Gastroesophageal sphincter (tissue), 4 donors: ENCODE measurements at regions not wholly inside any gene's neighbourhood (a gene's known extent, or its start where the extent isn't known, plus 50 kb on each side); places are given as distances from the start of the nearest gene placed in this dataset.

ENCODE experiments used
- ATAC-seq: fragments of 150-250 bp; one replicate; pipeline ENCODE4 v1.9.1; 2016; ENCODE audit warnings: mild to moderate bottlenecking, moderate library complexity
- H3K27ac ChIP-seq, 4 donors: fragments of 200-600 bp; sonication (generic) in 3 of 4; 1 replicate in 3 of 4; 2 replicates in 1 of 4; pipeline ENCODE4 v1.5.1; 2016 to 2019
- H3K27me3 ChIP-seq: fragments of 200-600 bp; sonication (generic); one replicate; pipeline ENCODE4 v1.5.1; 2019
- H3K36me3 ChIP-seq, 2 donors: fragments of 200-600 bp; sonication (generic); one replicate each; pipeline ENCODE4 v1.5.1; 2019; ENCODE audit warnings: control low read depth in 1 of 2
- H3K4me1 ChIP-seq, 3 donors: fragments of 200-600 bp; sonication (generic); 1 replicate in 2 of 3; 2 replicates in 1 of 3; pipeline ENCODE4 v1.5.1; 2016 to 2019; ENCODE audit warnings: control low read depth in 2 of 3
- H3K4me3 ChIP-seq, 2 donors: fragments of 200-600 bp; sonication (generic); one replicate each; pipeline ENCODE4 v1.5.1; 2019; ENCODE audit warnings: mild to moderate bottlenecking in 1 of 2, moderate library complexity in 1 of 2
- H3K9me3 ChIP-seq, 3 donors: fragments of 200-600 bp; sonication (generic); one replicate each; pipeline ENCODE4 v1.5.1; 2017 to 2019; ENCODE audit warnings: control low read depth in 2 of 3
- EP300 ChIP-seq: sonication (generic); formaldehyde crosslinking; IDR thresholded peaks from one replicate; pipeline ENCODE4 v1.6.1; 2017; ENCODE audit warnings: antibody characterized with exemption, mild to moderate bottlenecking
- POLR2A ChIP-seq, 2 donors: fragments of 450-650 bp; IDR thresholded peaks; one replicate each; pipeline ENCODE4 v1.6.1; 2017; ENCODE audit warnings: antibody characterized with exemption in 2 of 2, mild to moderate bottlenecking in 2 of 2, moderate library complexity in 1 of 2
- POLR2AphosphoS5 ChIP-seq: sonication (generic); formaldehyde crosslinking; IDR thresholded peaks from one replicate; pipeline ENCODE4 v1.6.1; 2017; ENCODE audit warnings: antibody characterized with exemption
- WGBS, 2 donors: methylation state at CpG; one replicate each; pipeline ENCODE4 v1.1.5; 2018; ENCODE audit warnings: low coverage in 1 of 2; 5-methylcytosine and 5-hydroxymethylcytosine counted together
- TF ChIP-seq, protein P1 (sequence below), 4 experiments: fragments of 200-600 bp in 2 of 4; fragments of 450-650 bp in 2 of 4; sonication (generic) in 1 of 4; IDR thresholded peaks; one replicate each; pipeline ENCODE4 v1.5.1; 2017 to 2019; ENCODE audit warnings: antibody characterized with exemption in 4 of 4, mild to moderate bottlenecking in 2 of 4, moderate library complexity in 2 of 4

- H3K4me1 ChIP-seq = no peaks in the 10 kb centered on the region
- 68 to 80% methylated on average over 1 to 5 of the region's 17 CpGs for WGBS, 2 donors
- H3K4me3 ChIP-seq = no peak overlapping the region
- H3K27ac ChIP-seq = no peak overlapping the region
- H3K27me3 ChIP-seq = peaks cover 39% of the 10 kb centered on the region
- ATAC-seq = no peak
- H3K9me3 ChIP-seq = peaks cover 0 to 22% (median 0%) of the 10 kb centered on the region in 3 donors
- TF ChIP-seq, protein P1, sequence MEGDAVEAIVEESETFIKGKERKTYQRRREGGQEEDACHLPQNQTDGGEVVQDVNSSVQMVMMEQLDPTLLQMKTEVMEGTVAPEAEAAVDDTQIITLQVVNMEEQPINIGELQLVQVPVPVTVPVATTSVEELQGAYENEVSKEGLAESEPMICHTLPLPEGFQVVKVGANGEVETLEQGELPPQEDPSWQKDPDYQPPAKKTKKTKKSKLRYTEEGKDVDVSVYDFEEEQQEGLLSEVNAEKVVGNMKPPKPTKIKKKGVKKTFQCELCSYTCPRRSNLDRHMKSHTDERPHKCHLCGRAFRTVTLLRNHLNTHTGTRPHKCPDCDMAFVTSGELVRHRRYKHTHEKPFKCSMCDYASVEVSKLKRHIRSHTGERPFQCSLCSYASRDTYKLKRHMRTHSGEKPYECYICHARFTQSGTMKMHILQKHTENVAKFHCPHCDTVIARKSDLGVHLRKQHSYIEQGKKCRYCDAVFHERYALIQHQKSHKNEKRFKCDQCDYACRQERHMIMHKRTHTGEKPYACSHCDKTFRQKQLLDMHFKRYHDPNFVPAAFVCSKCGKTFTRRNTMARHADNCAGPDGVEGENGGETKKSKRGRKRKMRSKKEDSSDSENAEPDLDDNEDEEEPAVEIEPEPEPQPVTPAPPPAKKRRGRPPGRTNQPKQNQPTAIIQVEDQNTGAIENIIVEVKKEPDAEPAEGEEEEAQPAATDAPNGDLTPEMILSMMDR (IDR thresholded peaks at IDR 0.05) = no peak
- TF ChIP-seq EP300 (no peak), POLR2A (IDR thresholded peaks at IDR 0.05) (no peak), POLR2AphosphoS5 (no peak)
- no peaks in the 10 kb centered on the region for H3K36me3 ChIP-seq
These were observed 603.7 kb downstream of the TBC1D22A start for GRCh38 chr22:47366026-47366767.

- H3K9me3 ChIP-seq = peaks cover 0 to 25% (median 0%) of the 10 kb centered on the region in 3 donors
- no peak overlapping the region for H3K27ac ChIP-seq
- no peak overlapping the region for H3K4me3 ChIP-seq
- ATAC-seq = no peak
- H3K4me1 ChIP-seq = no peaks in the 10 kb centered on the region
- TF ChIP-seq POLR2AphosphoS5 (no peak), POLR2A (IDR thresholded peaks at IDR 0.05) (no peak), EP300 (no peak)
- TF ChIP-seq, protein P1 (IDR thresholded peaks at IDR 0.05) = no peak
- peaks cover 14% of the 10 kb centered on the region for H3K27me3 ChIP-seq
- WGBS, 2 donors = 100% methylated on average over 2 to 3 of the region's 3 CpGs
- no peaks in the 10 kb centered on the region for H3K36me3 ChIP-seq
These were observed 598.8 kb downstream of the TBC1D22A start for GRCh38 chr22:47361247-47361646.

GRCh38 chr22:47357493-47357892 lies 595.0 kb downstream of the TBC1D22A start:
- Histone ChIP-seq H3K4me3 (no peak overlapping the region), H3K4me1 (no peaks in the 10 kb centered on the region), H3K27me3 (peaks cover 14% of the 10 kb centered on the region), H3K27ac (no peak overlapping the region), H3K9me3 (peaks cover 0 to 13% (median 0%) of the 10 kb centered on the region in 3 donors), H3K36me3 (no peaks in the 10 kb centered on the region)
- no peak for TF ChIP-seq POLR2AphosphoS5
- TF ChIP-seq POLR2A (IDR thresholded peaks at IDR 0.05) = no peak
- TF ChIP-seq, protein P1 (IDR thresholded peaks at IDR 0.05) = no peak
- no peak for TF ChIP-seq EP300
- ATAC-seq = no peak
- 86 to 100% methylated on average over 1 to 5 of the region's 10 CpGs for WGBS, 2 donors

DNA sequence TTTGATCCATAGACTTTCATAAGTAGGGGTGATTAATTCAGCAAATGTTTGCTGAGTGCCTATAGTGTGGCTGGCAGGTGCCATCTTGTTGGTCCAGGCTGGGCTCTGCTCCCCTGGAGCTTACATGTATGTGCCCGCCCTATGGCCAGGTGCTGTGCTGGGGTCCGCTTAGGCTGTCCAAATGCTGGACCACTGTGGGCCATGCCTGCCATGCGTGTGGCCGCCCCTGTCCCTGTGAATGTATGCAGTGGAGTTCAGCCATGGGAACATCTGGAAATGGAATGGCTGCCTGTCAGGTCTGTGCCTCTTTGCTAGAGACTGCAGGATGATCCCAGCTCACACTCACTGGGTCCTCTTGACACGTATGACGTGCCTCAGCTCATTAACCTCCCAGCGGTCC lies 594.6 kb downstream of the TBC1D22A start:
- Histone ChIP-seq H3K9me3 (peaks cover 0 to 14% (median 0%) of the 10 kb centered on the region in 3 donors), H3K36me3 (no peaks in the 10 kb centered on the region), H3K4me3 (no peak overlapping the region), H3K27me3 (peaks cover 18% of the 10 kb centered on the region), H3K27ac (no peak overlapping the region), H3K4me1 (no peaks in the 10 kb centered on the region)
- WGBS, 2 donors = no CpG with 5 or more reads among the region's 7 CpGs
- no peak for TF ChIP-seq POLR2A (IDR thresholded peaks at IDR 0.05)
- TF ChIP-seq, protein P1 (IDR thresholded peaks at IDR 0.05) = no peak
- TF ChIP-seq POLR2AphosphoS5 = no peak
- no peak for TF ChIP-seq EP300
- ATAC-seq = no peak

DNA sequence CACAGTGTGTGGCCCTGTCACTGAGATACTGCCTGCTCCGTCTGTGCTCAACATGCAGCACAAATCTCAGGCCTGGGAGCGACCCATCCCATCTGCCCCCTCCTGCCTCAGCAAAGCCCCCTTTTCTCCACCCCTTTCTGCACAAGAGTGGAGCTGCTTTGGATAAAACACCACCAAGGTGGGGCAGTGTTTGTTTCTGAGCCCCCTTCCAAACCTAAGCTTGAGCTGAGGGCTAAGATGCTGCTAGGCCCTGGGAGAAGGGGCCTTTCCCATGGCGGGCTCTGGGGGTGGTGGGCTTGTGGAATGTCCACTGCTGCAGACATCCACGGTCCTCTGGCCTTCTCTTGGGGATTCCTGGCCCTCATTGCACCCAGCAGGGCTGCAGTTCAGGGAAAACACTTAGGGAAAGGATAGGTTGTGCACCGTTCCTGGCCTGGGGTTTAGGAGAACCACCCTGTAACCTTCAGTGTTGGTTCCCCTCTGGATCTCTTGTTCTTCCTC lies 594.1 kb downstream of the TBC1D22A start:
- Histone ChIP-seq H3K4me1 (no peaks in the 10 kb centered on the region), H3K9me3 (peaks cover 0 to 12% (median 0%) of the 10 kb centered on the region in 3 donors), H3K27ac (no peak overlapping the region), H3K27me3 (peaks cover 22% of the 10 kb centered on the region), H3K4me3 (no peak overlapping the region), H3K36me3 (no peaks in the 10 kb centered on the region)
- no peak for ATAC-seq
- WGBS, 2 donors = 72 to 78% methylated on average over 2 to 3 of the region's 5 CpGs
- TF ChIP-seq POLR2AphosphoS5 = no peak
- TF ChIP-seq EP300 = no peak
- TF ChIP-seq, protein P1 (IDR thresholded peaks at IDR 0.05) = no peak
- no peak for TF ChIP-seq POLR2A (IDR thresholded peaks at IDR 0.05)
